B cell (primary cell): ENCODE measurements at regions not wholly inside any gene's neighbourhood (a gene's known extent, or its start where the extent isn't known, plus 50 kb on each side); places are given as distances from the start of the nearest gene placed in this dataset.

ENCODE experiments used
- ATAC-seq: fragments of 200-7000 bp; cut with Tn5 transposase; one replicate; pipeline ENCODE4 v1.10.0; 2021; ENCODE audit warnings: low read depth, mild to moderate bottlenecking, moderate number of reproducible peaks, moderate library complexity
- CTCF ChIA-PET: fragments of 350-600 bp; sonication (Branson Sonifier 250); formaldehyde crosslinking; loops from one replicate; lab custom pipeline; 2021; ENCODE audit warnings: antibody characterized with exemption, inconsistent platforms; lab: Charles Lee
- POLR2A ChIA-PET: fragments of 350-600 bp; sonication (Branson Sonifier 250); formaldehyde crosslinking; loops from one replicate; lab custom pipeline; 2021; ENCODE audit warnings: antibody characterized with exemption; lab: Charles Lee
- DNase-seq: peaks from one replicate; pipeline ENCODE4 v3.0.0; 2013
- H2AFZ ChIP-seq: 2 replicates; pipeline ENCODE4 v1.6.1; 2012; ENCODE audit warnings: mild to moderate bottlenecking, low read depth, low read length; ENCODE audit not compliant: insufficient read depth, poor library complexity, severe bottlenecking
- H3K27ac ChIP-seq, 2 donors: 1 replicate in 1 of 2; 2 replicates in 1 of 2; pipeline ENCODE4 v1.5.1; 2012 to 2013; ENCODE audit warnings: low read length in 2 of 2, mild to moderate bottlenecking in 2 of 2, moderate library complexity in 1 of 2
- H3K27me3 ChIP-seq, 4 experiments: fragments of 200-600 bp in 1 of 4; sonication (generic) in 1 of 4; replicated peaks in 1 of 4; 1 replicate in 2 of 4; 2 replicates in 2 of 4; pipeline versions ENCODE4 v1.6.1 to v1.7.0; 2013 to 2016; ENCODE audit warnings: low read length in 3 of 4, mild to moderate bottlenecking in 2 of 4, mixed read lengths in 1 of 4, moderate library complexity in 1 of 4; ENCODE audit not compliant: insufficient read depth in 4 of 4, control insufficient read depth in 3 of 4; ENCODE audit errors: control extremely low read depth in 1 of 4
- H3K36me3 ChIP-seq, 2 experiments: replicated peaks in 1 of 2; 1 replicate in 1 of 2; 2 replicates in 1 of 2; pipeline versions ENCODE4 v1.6.1 to v1.7.1; 2013; ENCODE audit warnings: low read length in 1 of 2; ENCODE audit not compliant: insufficient read depth in 2 of 2, control insufficient read depth in 1 of 2; ENCODE audit errors: control extremely low read depth in 1 of 2, extremely low read depth in 1 of 2
- H3K4me1 ChIP-seq, 2 donors: fragments of 200-600 bp in 1 of 2; sonication (generic) in 1 of 2; 1 replicate in 1 of 2; 2 replicates in 1 of 2; pipeline versions ENCODE4 v1.5.1 to v1.6.1; 2013 to 2017; ENCODE audit warnings: low read length in 2 of 2; ENCODE audit not compliant: control insufficient read depth in 2 of 2, insufficient read depth in 2 of 2
- H3K4me2 ChIP-seq: replicated peaks from 2 replicates; pipeline ENCODE3; 2012; ENCODE audit warnings: mild to moderate bottlenecking, low read depth, low read length; ENCODE audit not compliant: poor library complexity, severe bottlenecking
- H3K4me3 ChIP-seq, 5 experiments: fragments of 200-600 bp in 1 of 5; sonication (generic) in 1 of 5; 1 replicate in 3 of 5; 2 replicates in 2 of 5; pipeline versions ENCODE4 v1.5.1 to v1.7.0; 2011 to 2016; ENCODE audit warnings: low read length in 4 of 5, mild to moderate bottlenecking in 4 of 5, low read depth in 2 of 5, control low read depth in 1 of 5, moderate library complexity in 1 of 5; ENCODE audit not compliant: insufficient read depth in 1 of 5; ENCODE audit errors: control extremely low read depth in 1 of 5, extremely low read depth in 1 of 5
- H3K79me2 ChIP-seq: fragments of 200-600 bp; sonication (generic); one replicate; pipeline ENCODE4 v1.6.0; 2016; ENCODE audit warnings: low read length; ENCODE audit not compliant: control insufficient read depth, insufficient read depth
- H3K9ac ChIP-seq: fragments of 200-600 bp; sonication (generic); 2 replicates; pipeline ENCODE4 v1.6.1; 2017; ENCODE audit warnings: mild to moderate bottlenecking, low read length, moderate library complexity
- H3K9me3 ChIP-seq, 3 donors: one replicate each; pipeline versions ENCODE4 v1.6.1 to v1.7.1; 2013; ENCODE audit warnings: low read length in 2 of 3; ENCODE audit not compliant: control insufficient read depth in 2 of 3, insufficient read depth in 1 of 3; ENCODE audit errors: control extremely low read depth in 1 of 3
- H4K20me1 ChIP-seq: 2 replicates; pipeline ENCODE4 v1.6.0; 2012; ENCODE audit warnings: mild to moderate bottlenecking, low read length; ENCODE audit not compliant: insufficient read depth, control insufficient read depth, poor library complexity, severe bottlenecking
- H3K27ac Mint-ChIP-seq: one replicate; pipeline ENCODE4 v1.8.0; 2021; ENCODE audit warnings: mixed read lengths
- H3K27me3 Mint-ChIP-seq: one replicate; pipeline ENCODE4 v1.8.0; 2021; ENCODE audit warnings: mixed read lengths
- H3K4me1 Mint-ChIP-seq: one replicate; pipeline ENCODE4 v1.8.0; 2021; ENCODE audit warnings: mixed read lengths
- H3K4me3 Mint-ChIP-seq: one replicate; pipeline ENCODE4 v1.8.0; 2021; ENCODE audit warnings: mixed read lengths
- H3K9me3 Mint-ChIP-seq: one replicate; pipeline ENCODE4 v1.8.0; 2022; ENCODE audit warnings: mixed read lengths; ENCODE audit not compliant: insufficient read depth
- CTCF ChIP-seq: fragments of 200-600 bp; IDR thresholded peaks from one replicate; pipeline ENCODE4 v1.8.0; 2022; ENCODE audit warnings: antibody characterized with exemption, mild to moderate bottlenecking
- EZH2 ChIP-seq: IDR thresholded peaks from 2 replicates; pipeline ENCODE4 v1.6.1; 2012; ENCODE audit warnings: borderline replicate concordance, low read depth, mild to moderate bottlenecking, moderate library complexity, low read length; ENCODE audit not compliant: insufficient read depth, poor library complexity, severe bottlenecking
- WGBS: methylation state at CpG from one replicate; pipeline ENCODE4 v1.1.5; 2013; ENCODE audit warnings: missing lambda C conversion rate; ENCODE audit not compliant: insufficient coverage; 5-methylcytosine and 5-hydroxymethylcytosine counted together
- intact Hi-C: fragments of 100-400 bp; cut with micrococcal nuclease; formaldehyde crosslinking; loops from one replicate; pipeline ENCODE4 v1.10.0; 2022

GRCh38 chr6:6905961-6906518, 201.7 kb upstream of the RREB1 start:
- no peak overlapping the region for H2AFZ ChIP-seq
- H3K27ac Mint-ChIP-seq, result no peak overlapping the region
- no peak overlapping the region for H3K4me3 Mint-ChIP-seq

More at GRCh38 chr6:6905961-6906518, 201.7 kb upstream of the RREB1 start:
- Mint-ChIP-seq H3K9me3 (no peaks in the 10 kb centered on the region), H3K27me3 (peaks cover 15% of the 10 kb centered on the region), H3K4me1 (no peaks in the 10 kb centered on the region)
- H3K4me3 ChIP-seq, result no peak overlapping the region
- TF ChIP-seq EZH2 (no peak), CTCF (no peak)
- POLR2A ChIA-PET, result interaction anchor here (0.7 kb wide), 1 partner anchor 15 kb away, joined by 5 read pairs; no protein-coding TSS in a partner anchor
- H3K4me2 ChIP-seq, result no peak overlapping the region
- intact Hi-C loops, result loop anchor here (10.0 kb wide), 1 partner anchor 339 kb away; no protein-coding TSS in a partner anchor
- no peaks in the 10 kb centered on the region for H4K20me1 ChIP-seq
- no peaks in the 10 kb centered on the region for H3K27me3 ChIP-seq
- CTCF ChIA-PET, result interaction anchor here (0.7 kb wide), 1 partner anchor 336 kb away, joined by 3 read pairs; no protein-coding TSS in a partner anchor
- H3K36me3 ChIP-seq, result no peaks in the 10 kb centered on the region
- ATAC-seq (no peak), DNase-seq (no peak)
- H3K9ac ChIP-seq, result no peak overlapping the region
- 93% methylated on average over 2 of the region's 6 CpGs for WGBS
- H3K79me2 ChIP-seq, result no peaks in the 10 kb centered on the region
- no peaks in the 10 kb centered on the region for H3K9me3 ChIP-seq
- no peaks in the 10 kb centered on the region for H3K4me1 ChIP-seq
- no peak overlapping the region for H3K27ac ChIP-seq
